Neutrophil (primary cell): ENCODE measurements at regions not wholly inside any gene's neighbourhood (a gene's known extent, or its start where the extent isn't known, plus 50 kb on each side); places are given as distances from the start of the nearest gene placed in this dataset.

Source experiments
- H3K27ac ChIP-seq: fragments of 200-600 bp; sonication (generic); 2 replicates; pipeline ENCODE4 v1.5.1; 2016; ENCODE audit warnings: mild to moderate bottlenecking, moderate library complexity
- H3K27me3 ChIP-seq: fragments of 200-600 bp; sonication (generic); 2 replicates; pipeline ENCODE4 v1.6.0; 2016; ENCODE audit warnings: mild to moderate bottlenecking
- H3K36me3 ChIP-seq: fragments of 200-600 bp; sonication (generic); 2 replicates; pipeline ENCODE4 v1.5.1; 2017
- H3K4me1 ChIP-seq, 2 experiments: fragments of 200-600 bp in 1 of 2; sonication (generic) in 1 of 2; 1 replicate in 1 of 2; 2 replicates in 1 of 2; pipeline versions ENCODE4 v1.5.1 to v1.6.1; 2013 to 2016; ENCODE audit warnings: low read depth in 1 of 2, low read length in 1 of 2, mild to moderate bottlenecking in 1 of 2, moderate library complexity in 1 of 2; ENCODE audit not compliant: control insufficient read depth in 1 of 2, insufficient read depth in 1 of 2
- H3K4me3 ChIP-seq, 2 experiments: fragments of 200-600 bp in 1 of 2; sonication (generic) in 1 of 2; 1 replicate in 1 of 2; 2 replicates in 1 of 2; pipeline ENCODE4 v1.5.1; 2013 to 2016; ENCODE audit warnings: low read depth in 1 of 2, low read length in 1 of 2, mild to moderate bottlenecking in 1 of 2, moderate library complexity in 1 of 2
- H3K9me3 ChIP-seq: fragments of 200-600 bp; sonication (generic); 2 replicates; pipeline ENCODE4 v1.5.1; 2016
- TF ChIP-seq, protein P1 (sequence below): fragments of 200-600 bp; sonication (generic); IDR thresholded peaks from 2 replicates; pipeline ENCODE4 v1.5.1; 2016; ENCODE audit warnings: antibody characterized with exemption

DNA sequence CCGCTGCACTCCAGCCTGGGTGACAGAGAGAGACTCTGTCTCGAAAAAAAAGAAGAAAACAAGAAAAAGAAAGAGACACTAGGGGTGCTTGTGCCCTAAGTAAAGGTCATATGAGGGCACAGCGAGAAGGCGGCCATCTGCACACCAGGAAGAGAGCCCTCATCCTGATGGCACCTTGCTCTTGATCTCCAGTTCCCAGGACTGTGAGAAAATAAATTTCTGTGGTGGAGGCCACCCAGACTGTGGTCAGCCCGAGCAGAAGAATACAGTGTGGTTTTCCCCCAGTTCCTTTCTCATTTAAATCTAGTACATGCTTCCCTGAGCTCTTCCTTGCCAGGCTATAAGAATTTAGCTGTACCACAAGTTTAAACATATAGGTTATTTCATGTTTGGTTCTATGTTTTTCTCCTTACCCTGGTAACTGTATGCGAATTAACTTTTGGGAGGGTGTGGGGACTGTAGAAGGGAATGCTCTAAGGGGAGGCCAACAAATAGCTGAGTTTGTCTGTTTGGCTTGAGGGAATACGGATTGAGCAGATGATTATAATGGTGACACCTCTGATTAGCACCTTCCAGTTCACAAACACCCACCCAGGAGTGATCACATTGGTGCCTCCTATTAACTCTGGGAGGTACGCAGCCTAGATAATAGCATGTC is 119.6 kb upstream of the ERRFI1 start:
- H3K36me3 ChIP-seq: no peaks in the 10 kb centered on the region
- no peaks in the 10 kb centered on the region for H3K9me3 ChIP-seq
- TF ChIP-seq, protein P1, sequence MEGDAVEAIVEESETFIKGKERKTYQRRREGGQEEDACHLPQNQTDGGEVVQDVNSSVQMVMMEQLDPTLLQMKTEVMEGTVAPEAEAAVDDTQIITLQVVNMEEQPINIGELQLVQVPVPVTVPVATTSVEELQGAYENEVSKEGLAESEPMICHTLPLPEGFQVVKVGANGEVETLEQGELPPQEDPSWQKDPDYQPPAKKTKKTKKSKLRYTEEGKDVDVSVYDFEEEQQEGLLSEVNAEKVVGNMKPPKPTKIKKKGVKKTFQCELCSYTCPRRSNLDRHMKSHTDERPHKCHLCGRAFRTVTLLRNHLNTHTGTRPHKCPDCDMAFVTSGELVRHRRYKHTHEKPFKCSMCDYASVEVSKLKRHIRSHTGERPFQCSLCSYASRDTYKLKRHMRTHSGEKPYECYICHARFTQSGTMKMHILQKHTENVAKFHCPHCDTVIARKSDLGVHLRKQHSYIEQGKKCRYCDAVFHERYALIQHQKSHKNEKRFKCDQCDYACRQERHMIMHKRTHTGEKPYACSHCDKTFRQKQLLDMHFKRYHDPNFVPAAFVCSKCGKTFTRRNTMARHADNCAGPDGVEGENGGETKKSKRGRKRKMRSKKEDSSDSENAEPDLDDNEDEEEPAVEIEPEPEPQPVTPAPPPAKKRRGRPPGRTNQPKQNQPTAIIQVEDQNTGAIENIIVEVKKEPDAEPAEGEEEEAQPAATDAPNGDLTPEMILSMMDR: no peak
- peaks cover 40% of the 10 kb centered on the region for H3K27me3 ChIP-seq
- H3K4me1 ChIP-seq: no peaks in the 10 kb centered on the region
- no peak overlapping the region for H3K4me3 ChIP-seq
- H3K27ac ChIP-seq: no peak overlapping the region

DNA sequence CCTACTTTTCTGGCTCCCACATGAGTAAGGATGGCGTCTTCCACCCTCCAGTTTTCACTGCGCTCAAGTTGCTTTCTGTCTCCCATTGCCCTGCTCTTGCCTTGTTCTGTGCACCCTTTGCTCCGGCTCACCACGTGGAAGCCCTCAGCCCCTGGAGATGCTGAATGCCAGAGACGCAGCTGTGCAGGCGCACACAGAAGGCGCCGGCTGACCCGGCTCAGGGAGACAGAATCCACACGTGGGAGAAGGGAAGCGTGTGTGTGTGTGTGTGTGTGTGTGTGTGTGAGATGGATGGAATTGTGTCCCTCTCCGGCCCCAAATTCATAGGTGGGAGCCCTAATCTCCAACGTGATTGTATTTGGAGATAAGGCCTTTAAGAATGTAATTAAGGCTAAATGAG is 118.2 kb upstream of the ERRFI1 start:
- Histone ChIP-seq H3K4me3 (no peak overlapping the region), H3K36me3 (no peaks in the 10 kb centered on the region), H3K9me3 (no peaks in the 10 kb centered on the region), H3K27ac (no peak overlapping the region), H3K27me3 (peaks cover 28% of the 10 kb centered on the region), H3K4me1 (no peaks in the 10 kb centered on the region)
- TF ChIP-seq, protein P1: no peak

DNA sequence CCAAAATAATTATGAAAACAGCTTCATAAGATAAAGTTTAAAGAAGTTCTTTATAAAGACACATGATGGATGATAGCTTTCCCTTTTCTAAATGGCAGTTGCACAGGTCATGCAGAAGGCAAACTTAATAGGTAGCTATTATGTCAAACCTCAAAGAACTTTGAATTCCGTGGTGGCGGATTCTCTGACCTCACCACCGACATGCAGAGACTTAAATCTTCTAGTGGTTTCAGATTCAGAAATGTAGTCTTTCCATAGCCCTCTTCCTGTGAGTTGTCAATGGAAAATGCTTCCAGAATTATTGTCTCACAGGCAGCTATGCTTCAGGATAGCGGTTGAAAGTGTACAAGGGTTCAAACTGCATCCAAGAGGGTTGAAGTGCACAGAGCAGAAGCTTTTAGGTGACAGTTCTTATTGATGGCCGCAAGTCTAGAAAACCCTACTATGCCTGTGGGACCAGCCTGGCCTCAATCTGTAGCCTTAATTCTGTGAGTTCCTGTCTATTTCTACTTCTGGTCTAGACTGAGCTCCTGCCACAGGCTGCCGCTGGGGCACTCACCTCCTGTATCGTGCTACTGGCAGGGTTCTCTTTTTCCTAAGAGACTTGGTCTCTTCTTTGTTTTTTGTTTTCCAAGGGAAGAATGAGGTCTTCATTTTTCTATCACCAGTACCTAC is 117.0 kb upstream of the ERRFI1 start:
- H3K27ac ChIP-seq: no peak overlapping the region
- TF ChIP-seq, protein P1: no peak
- no peak overlapping the region for H3K4me3 ChIP-seq
- H3K36me3 ChIP-seq: no peaks in the 10 kb centered on the region
- H3K27me3 ChIP-seq: peaks cover 28% of the 10 kb centered on the region
- H3K9me3 ChIP-seq: no peaks in the 10 kb centered on the region
- H3K4me1 ChIP-seq: no peaks in the 10 kb centered on the region

DNA sequence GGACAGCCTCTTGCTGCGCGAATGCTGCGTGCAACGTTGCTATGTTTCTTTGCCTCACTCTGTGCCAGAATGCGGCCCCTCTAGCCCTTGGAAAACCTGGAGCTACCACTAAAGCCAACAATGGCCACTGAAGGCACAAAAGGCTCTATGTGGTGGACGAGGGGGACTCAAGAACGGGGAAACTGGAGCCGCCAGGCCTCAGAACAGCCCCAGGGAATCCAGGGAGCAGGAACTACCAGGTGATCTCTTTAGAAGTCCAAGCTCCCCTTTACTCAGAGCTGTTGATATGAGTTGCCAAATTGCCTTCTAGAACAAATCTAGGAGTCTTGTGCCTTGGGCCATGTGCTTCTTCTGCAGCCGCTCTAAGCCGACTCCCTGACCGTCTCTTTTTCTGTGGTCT is 113.8 kb upstream of the ERRFI1 start:
- H3K9me3 ChIP-seq: no peaks in the 10 kb centered on the region
- no peak overlapping the region for H3K27ac ChIP-seq
- TF ChIP-seq, protein P1: no peak
- no peak overlapping the region for H3K4me3 ChIP-seq
- H3K27me3 ChIP-seq: peaks cover 55% of the 10 kb centered on the region
- no peaks in the 10 kb centered on the region for H3K36me3 ChIP-seq
- H3K4me1 ChIP-seq: no peaks in the 10 kb centered on the region

DNA sequence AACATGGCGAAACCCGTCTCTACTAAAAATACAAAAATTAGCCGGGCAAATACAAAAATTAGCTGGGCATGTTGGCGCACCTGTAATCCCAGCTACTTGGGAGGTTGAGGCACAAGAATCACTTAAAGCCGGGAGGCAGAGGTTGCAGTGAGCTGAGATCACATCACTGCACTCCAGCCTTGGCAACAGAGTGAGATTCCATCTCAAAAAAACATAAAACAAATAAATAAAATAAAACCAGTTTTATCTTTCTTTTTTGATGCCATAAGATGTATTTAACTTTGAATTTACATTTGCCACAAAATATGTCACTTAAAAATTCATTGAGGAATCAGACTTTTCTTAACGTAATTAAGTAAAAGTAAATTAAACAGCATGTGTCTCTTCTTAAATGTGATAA is 113.3 kb upstream of the ERRFI1 start:
- Histone ChIP-seq H3K4me1 (no peaks in the 10 kb centered on the region), H3K4me3 (no peak overlapping the region), H3K27ac (no peak overlapping the region), H3K36me3 (no peaks in the 10 kb centered on the region), H3K9me3 (no peaks in the 10 kb centered on the region), H3K27me3 (peaks cover 60% of the 10 kb centered on the region)
- TF ChIP-seq, protein P1: no peak
